PC-9 (cell line): ENCODE measurements at regions not wholly inside any gene's neighbourhood (a gene's known extent, or its start where the extent isn't known, plus 50 kb on each side); places are given as distances from the start of the nearest gene placed in this dataset.

Source experiments
- BruUV-seq: library from RNA; stranded (reverse); fragments of 400-500 nt; replicated peaks from 2 replicates; lab custom pipeline; 2021; lab: Mats Ljungman, UMichigan
- CTCF ChIA-PET: fragments of 300-600 bp; sonication (Branson Sonifier 250); formaldehyde crosslinking; loops from one replicate; lab custom pipeline; 2022; ENCODE audit warnings: antibody characterized with exemption; lab: Charles Lee
- POLR2A ChIA-PET: fragments of 300-600 bp; sonication (Branson Sonifier 250); formaldehyde crosslinking; loops from one replicate; lab custom pipeline; 2022; ENCODE audit warnings: antibody characterized with exemption; ENCODE audit not compliant: unreplicated experiment; lab: Charles Lee
- DNase-seq, 2 experiments: peaks; one replicate each; pipeline versions ENCODE4 v3.0.0 to v3.0.0-alpha.2; 2015 to 2022; ENCODE audit warnings: mixed read lengths in 1 of 2
- H2AFZ ChIP-seq: fragments of 200-600 bp; sonication (generic); 2 replicates; pipeline ENCODE4 v1.8.1; 2017; ENCODE audit warnings: antibody characterized with exemption
- H3F3A ChIP-seq: fragments of 200-600 bp; sonication (generic); 2 replicates; pipeline ENCODE4 v1.8.1; 2017; ENCODE audit warnings: antibody characterized with exemption, mild to moderate bottlenecking, low read depth; ENCODE audit not compliant: insufficient read depth
- H3K27ac ChIP-seq: fragments of 200-600 bp; sonication (generic); 2 replicates; pipeline ENCODE4 v1.6.1; 2016; ENCODE audit warnings: mixed run types
- H3K27me3 ChIP-seq: fragments of 200-600 bp; sonication (generic); 2 replicates; pipeline ENCODE4 v1.6.1; 2016; ENCODE audit warnings: low read depth, mixed run types; ENCODE audit not compliant: insufficient read depth
- H3K36me3 ChIP-seq: fragments of 200-600 bp; sonication (generic); 2 replicates; pipeline ENCODE4 v1.6.1; 2016; ENCODE audit warnings: low read depth, mixed run types
- H3K4me1 ChIP-seq: fragments of 200-600 bp; sonication (generic); replicated peaks from 2 replicates; pipeline ENCODE4 v1.6.1; 2016; ENCODE audit warnings: mixed run types; ENCODE audit not compliant: insufficient read depth
- H3K4me2 ChIP-seq: fragments of 200-600 bp; sonication (generic); 2 replicates; pipeline ENCODE4 v1.6.1; 2017; ENCODE audit warnings: mixed run types
- H3K4me3 ChIP-seq: fragments of 200-600 bp; sonication (generic); 2 replicates; pipeline ENCODE4 v1.6.1; 2016; ENCODE audit warnings: mixed run types
- H3K79me2 ChIP-seq: fragments of 200-600 bp; sonication (generic); 2 replicates; pipeline ENCODE4 v1.6.1; 2017; ENCODE audit warnings: low read depth, mixed run types
- H3K9me2 ChIP-seq: fragments of 200-600 bp; sonication (generic); 2 replicates; pipeline ENCODE4 v1.8.1; 2017; ENCODE audit warnings: mild to moderate bottlenecking; ENCODE audit not compliant: insufficient read depth
- H3K9me3 ChIP-seq: fragments of 200-600 bp; sonication (generic); 2 replicates; pipeline ENCODE4 v1.8.1; 2016; ENCODE audit warnings: low read depth; ENCODE audit not compliant: insufficient read depth
- H4K20me1 ChIP-seq: fragments of 200-600 bp; sonication (generic); 2 replicates; pipeline ENCODE4 v1.8.1; 2017; ENCODE audit not compliant: insufficient read depth
- EZH2 ChIP-seq: fragments of 200-600 bp; sonication (generic); IDR thresholded peaks from 2 replicates; pipeline ENCODE4 v1.8.0; 2017; ENCODE audit warnings: antibody characterized with exemption, low read depth
- intact Hi-C: fragments of 100-400 bp; cut with micrococcal nuclease; formaldehyde crosslinking; loops from one replicate; pipeline ENCODE4 v1.10.0; 2022; ENCODE audit not compliant: unreplicated experiment
- TF ChIP-seq, protein P1 (sequence below): fragments of 200-600 bp; sonication (generic); conservative IDR thresholded peaks from 2 replicates; pipeline ENCODE4 v1.6.1; 2017; ENCODE audit warnings: mixed run types, antibody characterized with exemption, mild to moderate bottlenecking, moderate library complexity

DNA sequence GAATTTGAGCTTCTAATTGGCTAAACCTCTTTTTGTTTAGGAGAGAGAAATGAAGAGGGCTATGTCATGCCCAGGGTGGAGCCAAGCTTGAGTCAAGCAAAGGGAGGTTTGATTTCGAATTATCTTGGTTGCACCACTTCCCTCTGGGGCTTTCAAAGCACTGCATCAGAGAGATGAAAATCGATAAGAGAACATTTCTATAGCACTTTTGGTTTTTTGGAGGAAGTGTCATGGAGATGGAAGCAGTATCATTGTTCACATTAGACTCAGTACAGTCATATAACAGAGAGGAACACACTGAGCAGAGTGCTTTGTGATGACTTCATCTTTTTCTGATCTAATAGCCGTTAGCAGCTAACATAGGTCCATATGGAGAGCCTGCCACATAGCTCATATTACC, 120.3 kb upstream of the UXS1 start:
- H3K4me2 ChIP-seq = no peak overlapping the region
- intact Hi-C loops = no loop called here
- DNase-seq = no peak
- H3F3A ChIP-seq = no peaks in the 10 kb centered on the region
- no peaks in the 10 kb centered on the region for H4K20me1 ChIP-seq
- H3K9me2 ChIP-seq = no peaks in the 10 kb centered on the region
- H3K27me3 ChIP-seq = peaks cover 31% of the 10 kb centered on the region
- H3K79me2 ChIP-seq = no peaks in the 10 kb centered on the region
- H3K9me3 ChIP-seq = no peaks in the 10 kb centered on the region
- no peaks in the 10 kb centered on the region for H3K36me3 ChIP-seq
- no peak overlapping the region for H3K27ac ChIP-seq
- POLR2A ChIA-PET = no interaction called here
- no peak for TF ChIP-seq EZH2
- TF ChIP-seq, protein P1, sequence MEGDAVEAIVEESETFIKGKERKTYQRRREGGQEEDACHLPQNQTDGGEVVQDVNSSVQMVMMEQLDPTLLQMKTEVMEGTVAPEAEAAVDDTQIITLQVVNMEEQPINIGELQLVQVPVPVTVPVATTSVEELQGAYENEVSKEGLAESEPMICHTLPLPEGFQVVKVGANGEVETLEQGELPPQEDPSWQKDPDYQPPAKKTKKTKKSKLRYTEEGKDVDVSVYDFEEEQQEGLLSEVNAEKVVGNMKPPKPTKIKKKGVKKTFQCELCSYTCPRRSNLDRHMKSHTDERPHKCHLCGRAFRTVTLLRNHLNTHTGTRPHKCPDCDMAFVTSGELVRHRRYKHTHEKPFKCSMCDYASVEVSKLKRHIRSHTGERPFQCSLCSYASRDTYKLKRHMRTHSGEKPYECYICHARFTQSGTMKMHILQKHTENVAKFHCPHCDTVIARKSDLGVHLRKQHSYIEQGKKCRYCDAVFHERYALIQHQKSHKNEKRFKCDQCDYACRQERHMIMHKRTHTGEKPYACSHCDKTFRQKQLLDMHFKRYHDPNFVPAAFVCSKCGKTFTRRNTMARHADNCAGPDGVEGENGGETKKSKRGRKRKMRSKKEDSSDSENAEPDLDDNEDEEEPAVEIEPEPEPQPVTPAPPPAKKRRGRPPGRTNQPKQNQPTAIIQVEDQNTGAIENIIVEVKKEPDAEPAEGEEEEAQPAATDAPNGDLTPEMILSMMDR = no peak
- no peaks in the 10 kb centered on the region for H3K4me1 ChIP-seq
- no peak overlapping the region for H3K4me3 ChIP-seq
- BruUV-seq = no TSS peak
- CTCF ChIA-PET = no interaction called here
- H2AFZ ChIP-seq = no peak overlapping the region

DNA sequence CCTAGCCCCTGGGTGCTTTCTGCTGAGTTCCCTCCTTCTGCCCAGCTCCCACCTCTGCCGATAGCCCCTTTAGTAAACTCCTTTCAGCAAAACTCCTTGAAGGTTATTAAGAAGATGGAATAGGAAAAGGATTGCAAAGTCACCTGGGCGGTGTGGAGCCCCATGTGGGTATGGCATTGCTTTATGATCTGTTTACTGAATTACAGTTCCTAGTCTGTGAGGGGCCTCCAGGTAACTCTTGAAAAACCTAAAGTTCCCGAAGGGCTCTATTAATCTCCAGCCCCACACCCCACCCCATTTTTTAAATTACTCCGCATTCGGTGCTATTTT, 116.9 kb upstream of the UXS1 start:
- BruUV-seq = no TSS peak
- H3K9me2 ChIP-seq = no peaks in the 10 kb centered on the region
- POLR2A ChIA-PET = no interaction called here

GRCh38 chr2:106307860-106308259, 113.8 kb upstream of the UXS1 start:
- Histone ChIP-seq H2AFZ (no peak overlapping the region), H3K27ac (no peak overlapping the region), H3K4me2 (no peak overlapping the region), H3K4me1 (no peaks in the 10 kb centered on the region), H3K4me3 (no peak overlapping the region), H3K79me2 (no peaks in the 10 kb centered on the region), H3F3A (no peaks in the 10 kb centered on the region), H3K36me3 (no peaks in the 10 kb centered on the region), H4K20me1 (no peaks in the 10 kb centered on the region), H3K9me2 (no peaks in the 10 kb centered on the region), H3K27me3 (peaks cover 23% of the 10 kb centered on the region; the same call in 1 of the 2 replicates), H3K9me3 (no peaks in the 10 kb centered on the region)
- intact Hi-C loops = no loop called here
- TF ChIP-seq, protein P1 = no peak
- no peak for TF ChIP-seq EZH2
- DNase-seq = no peak
- ChIA-PET POLR2A (no interaction called here), CTCF (no interaction called here)
- no TSS peak for BruUV-seq

More for the DNA sequence above, 116.9 kb upstream of the UXS1 start:
- TF ChIP-seq, protein P1 = no peak
- TF ChIP-seq EZH2 = no peak
- CTCF ChIA-PET = no interaction called here
- H2AFZ ChIP-seq = no peak overlapping the region
- no peaks in the 10 kb centered on the region for H3K79me2 ChIP-seq
- no peaks in the 10 kb centered on the region for H3K4me1 ChIP-seq
- no peak overlapping the region for H3K4me2 ChIP-seq
- DNase-seq = no peak
- no peak overlapping the region for H3K4me3 ChIP-seq
- intact Hi-C loops = no loop called here
- no peaks in the 10 kb centered on the region for H3K36me3 ChIP-seq
- no peaks in the 10 kb centered on the region for H3F3A ChIP-seq
- H3K9me3 ChIP-seq = no peaks in the 10 kb centered on the region
- H4K20me1 ChIP-seq = no peaks in the 10 kb centered on the region
- H3K27ac ChIP-seq = no peak overlapping the region
- peaks cover 31% of the 10 kb centered on the region for H3K27me3 ChIP-seq
